Heart right ventricle (tissue), 16 donors: ENCODE measurements at regions not wholly inside any gene's neighbourhood (a gene's known extent, or its start where the extent isn't known, plus 50 kb on each side); places are given as distances from the start of the nearest gene placed in this dataset.

Source experiments
- ATAC-seq, 8 donors: fragments of 200-7000 bp; cut with Tn5 transposase; one replicate each; pipeline ENCODE4 v1.9.1; 2020; ENCODE audit warnings: mild to moderate bottlenecking in 8 of 8, moderate library complexity in 8 of 8, moderate number of reproducible peaks in 1 of 8
- DNase-seq, 2 donors: peaks; one replicate each; pipeline ENCODE4 v3.0.0-alpha.2; 2020
- H3K27ac ChIP-seq, 10 donors: fragments of 200-600 bp; sonication (generic) in 2 of 10; one replicate each; pipeline versions ENCODE4 v1.5.0 to v1.8.0; 2020 to 2022; ENCODE audit warnings: mild to moderate bottlenecking in 3 of 10
- H3K27me3 ChIP-seq, 7 donors: fragments of 200-600 bp; one replicate each; pipeline ENCODE4 v1.8.0; 2021 to 2022; ENCODE audit warnings: mild to moderate bottlenecking in 2 of 7
- H3K36me3 ChIP-seq, 9 donors: fragments of 200-600 bp; sonication (generic) in 1 of 9; one replicate each; pipeline versions ENCODE4 v1.5.0 to v1.8.0; 2020 to 2022; ENCODE audit warnings: mild to moderate bottlenecking in 2 of 9
- H3K4me1 ChIP-seq, 9 donors: fragments of 200-600 bp; sonication (generic) in 1 of 9; one replicate each; pipeline versions ENCODE4 v1.5.0 to v1.8.0; 2020 to 2022; ENCODE audit warnings: mild to moderate bottlenecking in 4 of 9
- H3K4me3 ChIP-seq, 10 donors: fragments of 200-600 bp; sonication (generic) in 2 of 10; one replicate each; pipeline versions ENCODE4 v1.5.0 to v1.8.0; 2020 to 2022; ENCODE audit warnings: mild to moderate bottlenecking in 7 of 10, moderate library complexity in 2 of 10
- H3K9me3 ChIP-seq, 11 donors: fragments of 200-600 bp in 10 of 11; sonication (generic) in 2 of 11; one replicate each; pipeline versions ENCODE4 v1.5.0 to v1.8.0; 2013 to 2022; ENCODE audit warnings: mild to moderate bottlenecking in 2 of 11, control low read depth in 1 of 11, moderate library complexity in 1 of 11
- CTCF ChIP-seq, 9 donors: fragments of 200-600 bp; sonication (generic) in 2 of 9; IDR thresholded peaks; one replicate each; pipeline versions ENCODE4 v1.5.0 to v1.8.0; 2021 to 2022; ENCODE audit warnings: antibody characterized with exemption in 9 of 9, mild to moderate bottlenecking in 5 of 9, moderate library complexity in 1 of 9
- WGBS, 2 donors: extraction: QIAGEN DNeasy Blood & Tissue Kit; methylation state at CpG; one replicate each; pipeline ENCODE4 v1.1.7; 2013; ENCODE audit warnings: inconsistent platforms in 1 of 2; 5-methylcytosine and 5-hydroxymethylcytosine counted together
- intact Hi-C, 10 donors: fragments of 100-400 bp; cut with DNase I; formaldehyde crosslinking; loops; one replicate each; pipeline versions ENCODE4 v1.11.1 to v1.14.2; 2022
- donor health status: Arrhythmogenic right ventricular cardiomyopathy.
- donor health status: ischemic (EF 13 %, LVEDD 7.1; RV severe dilation, severe dysfunction).
- donor health status: healthy with polysubstance abuse.
- donor health status: DM: no; HTN: yes; CAD: no.
- donor health status: DM: no; HTN: no; CAD: no.
- donor health status: ischemic (EF 25% LVEDD 6.9; RV normal size, moderate dysfunction).
- donor health status: ischemic (EF 25% LVEDD 5.7; RV mildly dilated, moderate dysfunction).
- donor health status: healthy.
- donor health status: DM: yes; HTN: yes; CAD: no.
- donor health status: Ischemic cardiomyopathy.
- donor health status: ischemic (EF 35%, LVEDD 5.7; RV mildly dilated, moderate dysfunction).
- donor health status: nonischemic (EF 11% LVEDD 7.7; RV severe dilation, severe dysfunction).
- donor health status: DM: yes; HTN: yes; CAD: no.
- donor health status: PGD.
- donor health status: ischemic (EF 29% LVEDD 5.4; RV normal size, mild dysfunction).
- donor health status: nonischemic (EF 23%, LVEDD 6.1; RV moderate dilation, normal function).

- H3K27me3 ChIP-seq, result no peaks in the 10 kb centered on the region
- no peak for TF ChIP-seq CTCF (IDR thresholded peaks at IDR 0.05)
- 63 to 72% methylated on average over 5 of the region's 5 CpGs for WGBS, 2 donors
- DNase-seq (no peak), ATAC-seq (no peak)
- no peak overlapping the region for H3K4me3 ChIP-seq
- H3K9me3 ChIP-seq, result peaks cover 0 to 15% (median 0%) of the 10 kb centered on the region in 11 donors
- intact Hi-C loops, result no loop called here
- H3K27ac ChIP-seq, result no peak overlapping the region
- no peaks in the 10 kb centered on the region for H3K4me1 ChIP-seq
- no peaks in the 10 kb centered on the region for H3K36me3 ChIP-seq
Observed at GRCh38 chr11:112382561-112382960, 121.9 kb upstream of the PLET1 start.

- Histone ChIP-seq H3K4me3 (no peak overlapping the region), H3K27ac (no peak overlapping the region), H3K9me3 (peaks cover 0 to 32% (median 0%) of the 10 kb centered on the region in 11 donors), H3K27me3 (no peaks in the 10 kb centered on the region), H3K4me1 (no peaks in the 10 kb centered on the region), H3K36me3 (no peaks in the 10 kb centered on the region)
- intact Hi-C loops, result no loop called here
- DNase-seq, result no peak
- no peak for ATAC-seq
- TF ChIP-seq CTCF (IDR thresholded peaks at IDR 0.05), result no peak
Observed at GRCh38 chr11:112388496-112388895, 127.8 kb upstream of the PLET1 start.

- intact Hi-C loops, result no loop called here
- ATAC-seq, result no peak
Observed at GRCh38 chr11:112391086-112391485, 130.4 kb upstream of the PLET1 start.

GRCh38 chr11:112392904-112393303 lies 132.2 kb upstream of the PLET1 start:
- Histone ChIP-seq H3K27me3 (no peaks in the 10 kb centered on the region), H3K36me3 (no peaks in the 10 kb centered on the region)

More at GRCh38 chr11:112391086-112391485, 130.4 kb upstream of the PLET1 start:
- Histone ChIP-seq H3K4me1 (no peaks in the 10 kb centered on the region), H3K27me3 (no peaks in the 10 kb centered on the region), H3K36me3 (no peaks in the 10 kb centered on the region), H3K27ac (no peak overlapping the region), H3K4me3 (no peak overlapping the region), H3K9me3 (peaks cover 0 to 24% (median 0%) of the 10 kb centered on the region in 11 donors)
- DNase-seq, result no peak
- WGBS, 2 donors, result 46 to 47% methylated on average over 2 of the region's 2 CpGs
- no peak for TF ChIP-seq CTCF (IDR thresholded peaks at IDR 0.05)

More at GRCh38 chr11:112392904-112393303, 132.2 kb upstream of the PLET1 start:
- Histone ChIP-seq H3K9me3 (peaks cover 0 to 13% (median 0%) of the 10 kb centered on the region in 11 donors), H3K4me1 (no peaks in the 10 kb centered on the region), H3K4me3 (no peak overlapping the region), H3K27ac (no peak overlapping the region)
- DNase-seq, result no peak
- no peak for ATAC-seq
- 81 to 82% methylated on average over 5 of the region's 5 CpGs for WGBS, 2 donors
- TF ChIP-seq CTCF (IDR thresholded peaks at IDR 0.05), result no peak
- intact Hi-C loops, result no loop called here
